ENCODE measurements at regions not wholly inside any gene's neighbourhood (a gene's known extent, or its start where the extent isn't known, plus 50 kb on each side); places are given as distances from the start of the nearest gene placed in this dataset.

DNA sequence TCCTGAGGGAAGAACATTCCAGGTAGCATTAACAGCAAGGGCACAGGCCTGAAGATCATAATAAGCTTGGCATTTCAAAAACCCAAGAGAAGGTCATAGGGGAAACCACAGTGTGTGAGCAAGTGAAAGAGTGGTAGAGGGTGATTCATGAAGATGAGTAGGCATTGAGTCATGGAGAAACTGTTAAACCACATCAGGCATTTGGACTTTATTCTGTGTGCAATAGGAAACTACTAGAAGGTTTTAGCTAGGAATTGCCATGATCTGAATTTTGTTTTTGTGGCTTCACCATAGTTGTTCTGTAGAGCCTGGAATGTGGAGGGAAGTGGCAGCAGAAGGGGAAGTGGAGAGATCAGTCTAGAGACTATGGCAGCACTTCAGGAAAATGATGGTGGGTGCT lies 359.0 kb upstream of the PTBP2 start:
- Histone ChIP-seq H3K4me3 (replicated peaks in 1 of 3) (no peak overlapping the region), H3K27ac (no peak overlapping the region), H3K4me1 (no peaks in the 10 kb centered on the region), H3K27me3 (no peaks in the 10 kb centered on the region), H3K36me3 (no peaks in the 10 kb centered on the region), H3K9me3 (no peaks in the 10 kb centered on the region)
- intact Hi-C loops (cut with DNase I) = no loop called here
- no peak for TF ChIP-seq CTCF (IDR thresholded peaks at IDR 0.05)
- TF ChIP-seq POLR2A (IDR thresholded peaks at IDR 0.05) = no peak
- no peak for DNase-seq

DNA sequence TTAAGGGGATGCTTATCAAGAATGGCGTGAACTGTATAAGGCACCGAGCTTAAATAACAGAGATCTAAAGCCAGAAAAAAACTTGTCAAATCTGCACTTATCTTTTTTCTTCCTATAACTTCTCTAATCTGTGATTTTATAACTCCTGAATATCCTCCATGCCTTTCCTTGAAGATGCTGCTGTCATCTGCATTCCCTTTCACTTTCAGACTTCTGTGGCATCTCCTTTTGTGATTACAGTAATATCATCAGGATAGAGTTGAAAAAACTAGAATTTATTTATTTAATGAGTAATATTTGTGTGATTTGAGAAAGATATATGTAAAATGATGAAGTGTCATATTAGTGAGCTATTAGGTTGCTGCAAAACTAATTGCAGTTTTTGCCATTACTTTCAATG lies 357.8 kb upstream of the PTBP2 start:
- no peak for DNase-seq
- Histone ChIP-seq H3K27me3 (no peaks in the 10 kb centered on the region), H3K36me3 (no peaks in the 10 kb centered on the region), H3K4me3 (replicated peaks in 1 of 3) (no peak overlapping the region), H3K27ac (no peak overlapping the region), H3K9me3 (no peaks in the 10 kb centered on the region), H3K4me1 (no peaks in the 10 kb centered on the region)
- 78 to 96% methylated on average over 2 of the region's 2 CpGs for whole genome bisulfite sequencing, 2 donors
- intact Hi-C loops (cut with DNase I) = no loop called here
- TF ChIP-seq CTCF (IDR thresholded peaks at IDR 0.05) = no peak
- no peak for TF ChIP-seq POLR2A (IDR thresholded peaks at IDR 0.05)

DNA sequence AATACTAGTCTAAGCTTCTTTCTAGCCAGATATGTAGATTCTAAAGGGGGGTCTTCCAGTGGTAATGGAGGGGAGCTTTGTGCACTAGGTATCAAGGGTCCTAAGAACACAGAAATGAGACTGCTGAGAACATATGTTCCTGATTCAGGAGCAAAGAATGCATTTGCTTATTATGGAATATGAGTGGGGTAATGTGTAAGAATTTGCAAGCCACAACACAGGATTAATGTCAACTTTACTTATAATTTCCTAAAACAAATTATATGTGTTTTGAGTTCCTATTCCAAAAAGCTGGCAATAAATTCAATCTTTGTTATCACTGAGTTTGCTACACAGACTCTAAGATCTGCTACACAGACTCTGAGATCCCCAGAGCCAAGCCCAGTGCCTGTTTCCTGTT lies 357.0 kb upstream of the PTBP2 start:
- intact Hi-C loops (cut with DNase I) = no loop called here
- H3K4me3 ChIP-seq (replicated peaks in 1 of 3) = no peak overlapping the region

GRCh38 chr1:96365076-96365475 lies 356.5 kb upstream of the PTBP2 start:
- no peaks in the 10 kb centered on the region for H3K27me3 ChIP-seq
- H3K4me1 ChIP-seq = no peaks in the 10 kb centered on the region
- intact Hi-C loops (cut with DNase I) = no loop called here
- 33 to 37% methylated on average over 1 of the region's 1 CpG for WGBS, 2 donors
- no peak overlapping the region for H3K4me3 ChIP-seq (replicated peaks in 1 of 3)
- H3K36me3 ChIP-seq = no peaks in the 10 kb centered on the region
- TF ChIP-seq POLR2A (IDR thresholded peaks at IDR 0.05) = no peak
- no peak for TF ChIP-seq CTCF (IDR thresholded peaks at IDR 0.05)
- H3K9me3 ChIP-seq = no peaks in the 10 kb centered on the region
- DNase-seq = no peak
- no peak overlapping the region for H3K27ac ChIP-seq

More for the DNA sequence above, 357.0 kb upstream of the PTBP2 start:
- no peak for TF ChIP-seq CTCF (IDR thresholded peaks at IDR 0.05)
- no peak for TF ChIP-seq POLR2A (IDR thresholded peaks at IDR 0.05)
- no peaks in the 10 kb centered on the region for H3K4me1 ChIP-seq
- DNase-seq = no peak
- no peaks in the 10 kb centered on the region for H3K36me3 ChIP-seq
- H3K27ac ChIP-seq = no peak overlapping the region
- no peaks in the 10 kb centered on the region for H3K27me3 ChIP-seq
- H3K9me3 ChIP-seq = no peaks in the 10 kb centered on the region

GRCh38 chr1:96365596-96366390 lies 355.8 kb upstream of the PTBP2 start:
- no peak for TF ChIP-seq CTCF (IDR thresholded peaks at IDR 0.05)
- no peak for TF ChIP-seq POLR2A (IDR thresholded peaks at IDR 0.05)
- intact Hi-C loops (cut with DNase I) = no loop called here
- 75 to 82% methylated on average over 3 of the region's 3 CpGs for WGBS, 2 donors

More at GRCh38 chr1:96365596-96366390, 355.8 kb upstream of the PTBP2 start:
- DNase-seq = no peak
- no peaks in the 10 kb centered on the region for H3K36me3 ChIP-seq
- no peak overlapping the region for H3K27ac ChIP-seq
- no peaks in the 10 kb centered on the region for H3K4me1 ChIP-seq
- H3K9me3 ChIP-seq = no peaks in the 10 kb centered on the region
- no peaks in the 10 kb centered on the region for H3K27me3 ChIP-seq
- H3K4me3 ChIP-seq (replicated peaks in 1 of 3) = no peak overlapping the region

All from thyroid gland (tissue), 4 donors.